CD4-positive, alpha-beta T cell (primary cell): ENCODE measurements at regions not wholly inside any gene's neighbourhood (a gene's known extent, or its start where the extent isn't known, plus 50 kb on each side); places are given as distances from the start of the nearest gene placed in this dataset.

ENCODE experiments used
- ATAC-seq: fragments of 200-7000 bp; cut with Tn5 transposase; one replicate; pipeline ENCODE4 v1.10.0; 2022; ENCODE audit warnings: mild to moderate bottlenecking; ENCODE audit not compliant: poor library complexity
- CTCF ChIA-PET: fragments of 350-600 bp; sonication (Branson Sonifier 250); formaldehyde crosslinking; loops from one replicate; lab custom pipeline; 2021; ENCODE audit warnings: antibody characterized with exemption, inconsistent platforms; lab: Charles Lee
- POLR2A ChIA-PET: fragments of 350-600 bp; sonication (Branson Sonifier 250); formaldehyde crosslinking; loops from one replicate; lab custom pipeline; 2021; ENCODE audit warnings: antibody characterized with exemption, inconsistent platforms; lab: Charles Lee
- DNase-seq, 14 experiments: peaks; one replicate each; pipeline ENCODE4 v3.0.0-alpha.2; 2013 to 2020; ENCODE audit warnings: mixed read lengths in 2 of 14
- H3K27ac ChIP-seq, 2 donors: one replicate each; pipeline versions ENCODE4 v1.5.1 to v1.7.0; 2013; ENCODE audit warnings: low read length in 2 of 2, low read depth in 1 of 2, mild to moderate bottlenecking in 1 of 2
- H3K27me3 ChIP-seq, 2 experiments: 1 replicate in 1 of 2; 2 replicates in 1 of 2; pipeline versions ENCODE4 v1.6.1 to v1.7.0; 2013; ENCODE audit warnings: low read length in 2 of 2, control low read depth in 1 of 2, mild to moderate bottlenecking in 1 of 2, moderate library complexity in 1 of 2; ENCODE audit not compliant: insufficient read depth in 2 of 2, control insufficient read depth in 1 of 2
- H3K36me3 ChIP-seq: one replicate; pipeline ENCODE4 v1.6.1; 2013; ENCODE audit warnings: low read length, control low read depth; ENCODE audit not compliant: insufficient read depth
- H3K4me1 ChIP-seq: one replicate; pipeline ENCODE4 v1.6.1; 2013; ENCODE audit warnings: low read length, control low read depth; ENCODE audit not compliant: insufficient read depth
- H3K4me3 ChIP-seq: one replicate; pipeline ENCODE4 v1.5.1; 2013; ENCODE audit warnings: mild to moderate bottlenecking, low read length, moderate library complexity
- H3K9me3 ChIP-seq, 2 experiments: 1 replicate in 1 of 2; 2 replicates in 1 of 2; pipeline versions ENCODE4 v1.6.1 to v1.7.0; 2013; ENCODE audit warnings: low read length in 2 of 2, mild to moderate bottlenecking in 2 of 2, control low read depth in 1 of 2, moderate library complexity in 1 of 2; ENCODE audit not compliant: control insufficient read depth in 1 of 2, insufficient read depth in 1 of 2
- H3K27ac Mint-ChIP-seq: one replicate; pipeline ENCODE4 v1.8.0; 2020; ENCODE audit warnings: mixed read lengths
- H3K27me3 Mint-ChIP-seq: one replicate; pipeline ENCODE4 v1.8.0; 2021; ENCODE audit warnings: mixed read lengths
- H3K36me3 Mint-ChIP-seq: one replicate; pipeline ENCODE4 v1.8.0; 2021; ENCODE audit warnings: low read depth, mixed read lengths
- H3K4me1 Mint-ChIP-seq: one replicate; pipeline ENCODE4 v1.8.0; 2021; ENCODE audit warnings: low read depth, mixed read lengths
- H3K4me3 Mint-ChIP-seq: one replicate; pipeline ENCODE4 v1.8.0; 2020; ENCODE audit warnings: mild to moderate bottlenecking, mixed read lengths
- H3K9me3 Mint-ChIP-seq: one replicate; pipeline ENCODE4 v1.8.0; 2020; ENCODE audit warnings: mixed read lengths
- CTCF ChIP-seq: fragments of 200-600 bp; IDR thresholded peaks from one replicate; pipeline ENCODE4 v1.8.0; 2022; ENCODE audit warnings: antibody characterized with exemption, mild to moderate bottlenecking
- intact Hi-C, 2 experiments: fragments of 100-400 bp; cut with DNase I in 1 of 2; cut with micrococcal nuclease in 1 of 2; formaldehyde crosslinking; loops; one replicate each; pipeline versions ENCODE4 v1.15.1 to v1.9.0; 2023 to 2025; cut with DNase I, micrococcal nuclease

GRCh38 chr12:22396735-22397134 lies 62.2 kb upstream of the ST8SIA1 start:
- ChIA-PET POLR2A (interaction anchor here (0.9 to 2.5 kb wide), 6 partner anchors 8 to 63 kb away, joined by 3 to 25 read pairs (median 4); no protein-coding TSS in a partner anchor), CTCF (interaction anchor here (0.9 to 1.6 kb wide), 2 partner anchors 15 to 61 kb away, joined by 3 read pairs; no protein-coding TSS in a partner anchor)
- Mint-ChIP-seq H3K27me3 (no peaks in the 10 kb centered on the region), H3K36me3 (no peaks in the 10 kb centered on the region), H3K9me3 (peaks cover 10% of the 10 kb centered on the region), H3K27ac (peak overlapping the region; percentile 85), H3K4me3 (peak overlapping the region; percentile 80), H3K4me1 (peaks cover 42% of the 10 kb centered on the region)
- Histone ChIP-seq H3K36me3 (no peaks in the 10 kb centered on the region), H3K9me3 (peaks cover 7 to 9% of the 10 kb centered on the region in 2 experiments), H3K4me3 (no peak overlapping the region), H3K27me3 (no peaks in the 10 kb centered on the region), H3K4me1 (peaks cover 28% of the 10 kb centered on the region), H3K27ac (peak overlapping the region; percentile 66 to 75)
- no peak for DNase-seq
- ATAC-seq, result no peak
- intact Hi-C loops, result loop anchor here in 1 of 2 experiments (5.0 to 10.0 kb wide), 2 partner anchors 59 to 228 kb away; partner anchors contain the start of gene ETNK1
- TF ChIP-seq CTCF, result no peak

- no peak for TF ChIP-seq CTCF
- Histone ChIP-seq H3K9me3 (peaks cover 7 to 12% of the 10 kb centered on the region in 2 experiments), H3K4me1 (peaks cover 28% of the 10 kb centered on the region), H3K36me3 (no peaks in the 10 kb centered on the region), H3K27ac (peak overlapping the region; percentile 66 to 75), H3K27me3 (no peaks in the 10 kb centered on the region), H3K4me3 (no peak overlapping the region)
- DNase-seq (peak in 8 of 14 experiments; percentile 7 to 78 (median 30)), ATAC-seq (peak; percentile 84)
- Mint-ChIP-seq H3K27me3 (no peaks in the 10 kb centered on the region), H3K9me3 (peaks cover 10% of the 10 kb centered on the region), H3K4me3 (peak overlapping the region; percentile 80), H3K36me3 (no peaks in the 10 kb centered on the region), H3K27ac (peak overlapping the region; percentile 85), H3K4me1 (peaks cover 42% of the 10 kb centered on the region)
- POLR2A ChIA-PET, result interaction anchor here (0.6 to 2.5 kb wide), 8 partner anchors 9 to 110 kb away, joined by 3 to 25 read pairs (median 4); no protein-coding TSS in a partner anchor
- CTCF ChIA-PET, result interaction anchor here (0.9 to 1.6 kb wide), 2 partner anchors 15 to 61 kb away, joined by 3 read pairs; no protein-coding TSS in a partner anchor
- intact Hi-C loops, result loop anchor here in 1 of 2 experiments (5.0 to 10.0 kb wide), 2 partner anchors 59 to 229 kb away; partner anchors contain the start of gene ETNK1
Measured at GRCh38 chr12:22396253-22396652, 61.7 kb upstream of the ST8SIA1 start.

GRCh38 chr12:22395666-22396065 lies 61.2 kb upstream of the ST8SIA1 start:
- POLR2A ChIA-PET, result interaction anchor here (0.6 to 2.5 kb wide), 8 partner anchors 9 to 110 kb away, joined by 3 to 25 read pairs (median 4); no protein-coding TSS in a partner anchor
- H3K27me3 ChIP-seq, result no peaks in the 10 kb centered on the region
- H3K27ac ChIP-seq, result peak overlapping the region; percentile 39 to 75
- no peak overlapping the region for H3K4me3 ChIP-seq
- H3K27me3 Mint-ChIP-seq, result no peaks in the 10 kb centered on the region
- CTCF ChIA-PET, result interaction anchor here (0.9 to 1.6 kb wide), 3 partner anchors 16 to 60 kb away, joined by 3 read pairs; no protein-coding TSS in a partner anchor
- peaks cover 42% of the 10 kb centered on the region for H3K4me1 Mint-ChIP-seq
- H3K4me1 ChIP-seq, result peaks cover 27% of the 10 kb centered on the region
- peak overlapping the region; percentile 85 for H3K27ac Mint-ChIP-seq
- no peaks in the 10 kb centered on the region for H3K36me3 Mint-ChIP-seq
- intact Hi-C loops, result loop anchor here in 1 of 2 experiments (5.0 to 10.0 kb wide), 2 partner anchors 58 to 229 kb away; partner anchors contain the start of gene ETNK1
- no peak overlapping the region for H3K4me3 Mint-ChIP-seq
- no peaks in the 10 kb centered on the region for H3K36me3 ChIP-seq
- no peak for TF ChIP-seq CTCF
- peaks cover 12% of the 10 kb centered on the region for H3K9me3 Mint-ChIP-seq
- DNase-seq (no peak), ATAC-seq (no peak)
- H3K9me3 ChIP-seq, result peaks cover 7 to 12% of the 10 kb centered on the region in 2 experiments
